CD4-positive, alpha-beta T cell (primary cell): ENCODE measurements at regions not wholly inside any gene's neighbourhood (a gene's known extent, or its start where the extent isn't known, plus 50 kb on each side); places are given as distances from the start of the nearest gene placed in this dataset.

Experiments used
- ATAC-seq: fragments of 200-7000 bp; cut with Tn5 transposase; one replicate; pipeline ENCODE4 v1.10.0; 2022; ENCODE audit warnings: mild to moderate bottlenecking; ENCODE audit not compliant: poor library complexity
- CTCF ChIA-PET: fragments of 350-600 bp; sonication (Branson Sonifier 250); formaldehyde crosslinking; loops from one replicate; lab custom pipeline; 2021; ENCODE audit warnings: antibody characterized with exemption, inconsistent platforms; lab: Charles Lee
- POLR2A ChIA-PET: fragments of 350-600 bp; sonication (Branson Sonifier 250); formaldehyde crosslinking; loops from one replicate; lab custom pipeline; 2021; ENCODE audit warnings: antibody characterized with exemption, inconsistent platforms; lab: Charles Lee
- DNase-seq, 14 experiments: peaks; one replicate each; pipeline ENCODE4 v3.0.0-alpha.2; 2013 to 2020; ENCODE audit warnings: mixed read lengths in 2 of 14
- H3K27ac ChIP-seq, 2 donors: one replicate each; pipeline versions ENCODE4 v1.5.1 to v1.7.0; 2013; ENCODE audit warnings: low read length in 2 of 2, low read depth in 1 of 2, mild to moderate bottlenecking in 1 of 2
- H3K27me3 ChIP-seq, 2 experiments: 1 replicate in 1 of 2; 2 replicates in 1 of 2; pipeline versions ENCODE4 v1.6.1 to v1.7.0; 2013; ENCODE audit warnings: low read length in 2 of 2, control low read depth in 1 of 2, mild to moderate bottlenecking in 1 of 2, moderate library complexity in 1 of 2; ENCODE audit not compliant: insufficient read depth in 2 of 2, control insufficient read depth in 1 of 2
- H3K36me3 ChIP-seq: one replicate; pipeline ENCODE4 v1.6.1; 2013; ENCODE audit warnings: low read length, control low read depth; ENCODE audit not compliant: insufficient read depth
- H3K4me1 ChIP-seq: one replicate; pipeline ENCODE4 v1.6.1; 2013; ENCODE audit warnings: low read length, control low read depth; ENCODE audit not compliant: insufficient read depth
- H3K4me3 ChIP-seq: one replicate; pipeline ENCODE4 v1.5.1; 2013; ENCODE audit warnings: mild to moderate bottlenecking, low read length, moderate library complexity
- H3K9me3 ChIP-seq, 2 experiments: 1 replicate in 1 of 2; 2 replicates in 1 of 2; pipeline versions ENCODE4 v1.6.1 to v1.7.0; 2013; ENCODE audit warnings: low read length in 2 of 2, mild to moderate bottlenecking in 2 of 2, control low read depth in 1 of 2, moderate library complexity in 1 of 2; ENCODE audit not compliant: control insufficient read depth in 1 of 2, insufficient read depth in 1 of 2
- H3K27ac Mint-ChIP-seq: one replicate; pipeline ENCODE4 v1.8.0; 2020; ENCODE audit warnings: mixed read lengths
- H3K27me3 Mint-ChIP-seq: one replicate; pipeline ENCODE4 v1.8.0; 2021; ENCODE audit warnings: mixed read lengths
- H3K36me3 Mint-ChIP-seq: one replicate; pipeline ENCODE4 v1.8.0; 2021; ENCODE audit warnings: low read depth, mixed read lengths
- H3K4me1 Mint-ChIP-seq: one replicate; pipeline ENCODE4 v1.8.0; 2021; ENCODE audit warnings: low read depth, mixed read lengths
- H3K4me3 Mint-ChIP-seq: one replicate; pipeline ENCODE4 v1.8.0; 2020; ENCODE audit warnings: mild to moderate bottlenecking, mixed read lengths
- H3K9me3 Mint-ChIP-seq: one replicate; pipeline ENCODE4 v1.8.0; 2020; ENCODE audit warnings: mixed read lengths
- CTCF ChIP-seq: fragments of 200-600 bp; IDR thresholded peaks from one replicate; pipeline ENCODE4 v1.8.0; 2022; ENCODE audit warnings: antibody characterized with exemption, mild to moderate bottlenecking
- intact Hi-C, 2 experiments: fragments of 100-400 bp; cut with DNase I in 1 of 2; cut with micrococcal nuclease in 1 of 2; formaldehyde crosslinking; loops; one replicate each; pipeline versions ENCODE4 v1.15.1 to v1.9.0; 2023 to 2025; cut with DNase I, micrococcal nuclease

- no peak overlapping the region for H3K4me3 Mint-ChIP-seq
- DNase-seq (no peak), ATAC-seq (no peak)
- CTCF ChIA-PET, result no interaction called here
- no peak overlapping the region for H3K27ac Mint-ChIP-seq
- H3K27me3 ChIP-seq, result no peaks in the 10 kb centered on the region
- no peaks in the 10 kb centered on the region for H3K4me1 Mint-ChIP-seq
- no peaks in the 10 kb centered on the region for H3K9me3 ChIP-seq
- no peak for TF ChIP-seq CTCF
- no peaks in the 10 kb centered on the region for H3K27me3 Mint-ChIP-seq
- no peak overlapping the region for H3K27ac ChIP-seq
- POLR2A ChIA-PET, result no interaction called here
- H3K36me3 ChIP-seq, result no peaks in the 10 kb centered on the region
- H3K9me3 Mint-ChIP-seq, result peaks cover 12% of the 10 kb centered on the region
- no peaks in the 10 kb centered on the region for H3K4me1 ChIP-seq
- no peaks in the 10 kb centered on the region for H3K36me3 Mint-ChIP-seq
- no peak overlapping the region for H3K4me3 ChIP-seq
- intact Hi-C loops, result no loop called here
Measured at GRCh38 chr6:62672989-62673388, 387.0 kb upstream of the KHDRBS2 start.

- ATAC-seq, result no peak
- no peak for DNase-seq
- H3K36me3 Mint-ChIP-seq, result no peaks in the 10 kb centered on the region
- H3K4me1 Mint-ChIP-seq, result no peaks in the 10 kb centered on the region
- intact Hi-C loops, result no loop called here
- no peak for TF ChIP-seq CTCF
- Histone ChIP-seq H3K27ac (no peak overlapping the region), H3K9me3 (no peaks in the 10 kb centered on the region), H3K36me3 (no peaks in the 10 kb centered on the region), H3K27me3 (no peaks in the 10 kb centered on the region), H3K4me3 (no peak overlapping the region), H3K4me1 (no peaks in the 10 kb centered on the region)
- peaks cover 10% of the 10 kb centered on the region for H3K9me3 Mint-ChIP-seq
- CTCF ChIA-PET, result no interaction called here
- no peaks in the 10 kb centered on the region for H3K27me3 Mint-ChIP-seq
- no peak overlapping the region for H3K27ac Mint-ChIP-seq
- H3K4me3 Mint-ChIP-seq, result no peak overlapping the region
- POLR2A ChIA-PET, result no interaction called here
Measured at GRCh38 chr6:62670490-62671223, 384.6 kb upstream of the KHDRBS2 start.

GRCh38 chr6:62669831-62670230, 383.8 kb upstream of the KHDRBS2 start:
- intact Hi-C loops, result no loop called here
- CTCF ChIA-PET, result no interaction called here
- TF ChIP-seq CTCF, result no peak
- Histone ChIP-seq H3K9me3 (no peaks in the 10 kb centered on the region), H3K36me3 (no peaks in the 10 kb centered on the region), H3K27ac (no peak overlapping the region), H3K4me3 (no peak overlapping the region), H3K4me1 (no peaks in the 10 kb centered on the region), H3K27me3 (no peaks in the 10 kb centered on the region)
- POLR2A ChIA-PET, result no interaction called here
- Mint-ChIP-seq H3K4me1 (no peaks in the 10 kb centered on the region), H3K4me3 (no peak overlapping the region), H3K27me3 (no peaks in the 10 kb centered on the region), H3K27ac (no peak overlapping the region), H3K9me3 (peaks cover 7% of the 10 kb centered on the region), H3K36me3 (no peaks in the 10 kb centered on the region)
- ATAC-seq (no peak), DNase-seq (no peak)
